WTC11 (cell line): ENCODE measurements at regions not wholly inside any gene's neighbourhood (a gene's known extent, or its start where the extent isn't known, plus 50 kb on each side); places are given as distances from the start of the nearest gene placed in this dataset.

Source experiments
- ATAC-seq: fragments of 200-7000 bp; cut with Tn5 transposase; 2 replicates; pipeline ENCODE4 v1.10.0; 2021; ENCODE audit warnings: mild to moderate bottlenecking, moderate library complexity
- CTCF ChIA-PET: fragments of 300-600 bp; sonication (Branson Sonifier 250); formaldehyde crosslinking; loops from one replicate; lab custom pipeline; 2021; ENCODE audit warnings: antibody characterized with exemption; lab: Charles Lee
- POLR2A ChIA-PET: fragments of 350-600 bp; sonication (Branson Sonifier 250); formaldehyde crosslinking; loops from one replicate; lab custom pipeline; 2021; ENCODE audit warnings: antibody characterized with exemption; lab: Charles Lee
- DNase-seq: peaks from one replicate; pipeline ENCODE4 v3.0.0; 2021; ENCODE audit warnings: low spot score
- H3K27ac Mint-ChIP-seq: 2 replicates; pipeline ENCODE4 v1.8.0; 2021; ENCODE audit warnings: mixed read lengths
- H3K27me3 Mint-ChIP-seq: 2 replicates; pipeline ENCODE4 v1.8.0; 2021; ENCODE audit warnings: low read depth, mild to moderate bottlenecking, moderate library complexity, mixed read lengths
- H3K36me3 Mint-ChIP-seq: 2 replicates; pipeline ENCODE4 v1.8.0; 2021; ENCODE audit warnings: mixed read lengths
- H3K4me1 Mint-ChIP-seq: 2 replicates; pipeline ENCODE4 v1.8.0; 2022; ENCODE audit warnings: mixed read lengths
- H3K4me3 Mint-ChIP-seq: 2 replicates; pipeline ENCODE4 v1.8.0; 2021; ENCODE audit warnings: mild to moderate bottlenecking, moderate library complexity, mixed read lengths
- H3K9me3 Mint-ChIP-seq: 2 replicates; pipeline ENCODE4 v1.8.0; 2021; ENCODE audit warnings: mixed read lengths
- E2F5 ChIP-seq: sonication (generic); formaldehyde crosslinking; IDR thresholded peaks from 2 replicates; pipeline ENCODE4 v1.8.1; 2022; ENCODE audit warnings: mild to moderate bottlenecking, moderate library complexity, missing genetic modification reagents
- ETV6 ChIP-seq: sonication (generic); formaldehyde crosslinking; IDR thresholded peaks from 2 replicates; pipeline ENCODE4 v1.8.1; 2022; ENCODE audit warnings: mild to moderate bottlenecking, missing genetic modification reagents
- FOXP1 ChIP-seq: sonication (generic); formaldehyde crosslinking; IDR thresholded peaks from 2 replicates; pipeline ENCODE4 v1.8.0; 2022; ENCODE audit warnings: missing genetic modification reagents, mild to moderate bottlenecking, moderate library complexity, borderline replicate concordance
- FOXP4 ChIP-seq: sonication (generic); formaldehyde crosslinking; IDR thresholded peaks from 2 replicates; pipeline ENCODE4 v1.8.0; 2022; ENCODE audit warnings: mild to moderate bottlenecking, missing genetic modification reagents
- GRHL2 ChIP-seq: fragments of 250-450 bp; sonication (Bioruptor Pico); IDR thresholded peaks from 2 replicates; pipeline ENCODE4 v1.8.0; 2022; ENCODE audit warnings: mild to moderate bottlenecking, moderate library complexity; ENCODE audit not compliant: insufficient replicate concordance, severe bottlenecking
- HMGA2 ChIP-seq: fragments of 250-450 bp; sonication (Bioruptor Pico); IDR thresholded peaks from 2 replicates; pipeline ENCODE4 v1.4.0; 2021; ENCODE audit warnings: mild to moderate bottlenecking, moderate library complexity
- IRF1 ChIP-seq: sonication (generic); formaldehyde crosslinking; IDR thresholded peaks from 2 replicates; pipeline ENCODE4 v1.8.0; 2023; ENCODE audit warnings: missing genetic modification reagents
- IRF2 ChIP-seq: sonication (generic); formaldehyde crosslinking; IDR thresholded peaks from 2 replicates; pipeline ENCODE4 v1.8.0; 2022; ENCODE audit warnings: low read depth, missing genetic modification reagents, borderline replicate concordance
- JAZF1 ChIP-seq: fragments of 250-450 bp; sonication (Bioruptor Pico); IDR thresholded peaks from 2 replicates; pipeline ENCODE4 v1.9.0; 2021; ENCODE audit warnings: moderate library complexity, mild to moderate bottlenecking, inconsistent platforms
- JUN ChIP-seq: sonication (generic); formaldehyde crosslinking; IDR thresholded peaks from 2 replicates; pipeline ENCODE4 v1.8.0; 2023; ENCODE audit warnings: mild to moderate bottlenecking, missing genetic modification reagents
- KAT7 ChIP-seq: sonication (generic); formaldehyde crosslinking; IDR thresholded peaks from 2 replicates; pipeline ENCODE4 v1.8.1; 2023; ENCODE audit warnings: missing genetic modification reagents, mild to moderate bottlenecking, borderline replicate concordance
- MYBL2 ChIP-seq: sonication (generic); formaldehyde crosslinking; IDR thresholded peaks from 2 replicates; pipeline ENCODE4 v1.8.1; 2023; ENCODE audit warnings: mild to moderate bottlenecking, moderate library complexity, missing genetic modification reagents
- OVOL2 ChIP-seq: fragments of 250-450 bp; sonication (Bioruptor Pico); IDR thresholded peaks from 2 replicates; pipeline ENCODE4 v1.9.0; 2021; ENCODE audit warnings: mild to moderate bottlenecking, borderline replicate concordance
- PREB ChIP-seq: sonication (generic); formaldehyde crosslinking; IDR thresholded peaks from 2 replicates; pipeline ENCODE4 v1.8.1; 2022; ENCODE audit warnings: mild to moderate bottlenecking, missing genetic modification reagents, moderate library complexity, borderline replicate concordance
- PRRX2 ChIP-seq: fragments of 250-450 bp; sonication (Bioruptor Pico); IDR thresholded peaks from 2 replicates; pipeline ENCODE4 v1.8.0; 2021; ENCODE audit warnings: mild to moderate bottlenecking
- RORB ChIP-seq: fragments of 250-450 bp; sonication (Bioruptor Pico); IDR thresholded peaks from 2 replicates; pipeline ENCODE4 v1.9.0; 2021; ENCODE audit warnings: mild to moderate bottlenecking
- SP1 ChIP-seq: sonication (generic); formaldehyde crosslinking; conservative IDR thresholded peaks from 2 replicates; pipeline ENCODE4 v1.8.1; 2022; ENCODE audit warnings: missing genetic modification reagents
- STAT6 ChIP-seq: sonication (generic); formaldehyde crosslinking; conservative IDR thresholded peaks from 2 replicates; pipeline ENCODE4 v1.8.1; 2023; ENCODE audit warnings: mild to moderate bottlenecking, low read depth, missing genetic modification reagents, moderate library complexity
- TEAD4 ChIP-seq: sonication (generic); formaldehyde crosslinking; IDR thresholded peaks from 2 replicates; pipeline ENCODE4 v1.8.0; 2022; ENCODE audit warnings: mild to moderate bottlenecking, missing genetic modification reagents
- ZBTB43 ChIP-seq: sonication (generic); formaldehyde crosslinking; IDR thresholded peaks from 2 replicates; pipeline ENCODE4 v1.8.1; 2023; ENCODE audit warnings: mild to moderate bottlenecking, missing genetic modification reagents
- ZNF263 ChIP-seq: sonication (generic); formaldehyde crosslinking; IDR thresholded peaks from 2 replicates; pipeline ENCODE4 v1.8.1; 2022; ENCODE audit warnings: low read depth, mild to moderate bottlenecking, moderate library complexity, missing genetic modification reagents
- ZNF317 ChIP-seq: sonication (generic); formaldehyde crosslinking; IDR thresholded peaks from 2 replicates; pipeline ENCODE4 v1.8.1; 2023; ENCODE audit warnings: low read depth, mild to moderate bottlenecking, moderate library complexity, missing genetic modification reagents, borderline replicate concordance
- ZNF423 ChIP-seq: fragments of 250-450 bp; sonication (Bioruptor Pico); IDR thresholded peaks from 2 replicates; pipeline ENCODE4 v2.1.2; 2022; ENCODE audit warnings: mild to moderate bottlenecking, moderate library complexity
- ZNF425 ChIP-seq: fragments of 250-450 bp; sonication (Bioruptor Pico); conservative IDR thresholded peaks from 2 replicates; pipeline ENCODE4 v1.9.0; 2021; ENCODE audit warnings: mild to moderate bottlenecking

GRCh38 chr11:79670882-79671281 lies 230.1 kb upstream of the TENM4 start (continued):
- no peak for TF ChIP-seq JUN (CRISPR knock-in tag)
- TF ChIP-seq ZNF423 (CRISPR knock-in tag): no peak
- TF ChIP-seq RORB: no peak
- TF ChIP-seq E2F5 (CRISPR knock-in tag): no peak
- TF ChIP-seq IRF1 (CRISPR knock-in tag): no peak
- TF ChIP-seq FOXP4 (CRISPR knock-in tag): no peak
- TF ChIP-seq GRHL2 (CRISPR knock-in tag): no peak
- TF ChIP-seq IRF2 (CRISPR knock-in tag): no peak
- no peak for TF ChIP-seq KAT7

- no peak overlapping the region for H3K4me3 Mint-ChIP-seq
- H3K9me3 Mint-ChIP-seq: no peaks in the 10 kb centered on the region
- POLR2A ChIA-PET: no interaction called here
- H3K27ac Mint-ChIP-seq: no peak overlapping the region
- peaks cover 19% of the 10 kb centered on the region for H3K4me1 Mint-ChIP-seq
- H3K36me3 Mint-ChIP-seq: no peaks in the 10 kb centered on the region
- peaks cover 3% of the 10 kb centered on the region; the same call in 1 of the 2 replicates for H3K27me3 Mint-ChIP-seq
- TF ChIP-seq IRF2 (CRISPR knock-in tag) (no peak), OVOL2 (CRISPR knock-in tag) (no peak), PRRX2 (CRISPR knock-in tag) (no peak), HMGA2 (no peak), FOXP1 (no peak), STAT6 (CRISPR knock-in tag) (no peak), MYBL2 (no peak), GRHL2 (CRISPR knock-in tag) (no peak), IRF1 (CRISPR knock-in tag) (no peak), ZBTB43 (CRISPR knock-in tag) (no peak), JAZF1 (CRISPR knock-in tag) (no peak), TEAD4 (no peak), ZNF317 (CRISPR knock-in tag) (no peak), ZNF425 (CRISPR knock-in tag) (no peak), SP1 (CRISPR knock-in tag) (no peak), PREB (CRISPR knock-in tag) (no peak), ZNF263 (CRISPR knock-in tag) (no peak), ETV6 (no peak)
- TF ChIP-seq, all 79 proteins: peak for 0
- ATAC-seq: no peak; the same call in 1 of the 2 replicates
- DNase-seq: no peak
- CTCF ChIA-PET: no interaction called here
These were observed 227.7 kb upstream of the TENM4 start for GRCh38 chr11:79668575-79668974.
